ENCODE measurements at regions not wholly inside any gene's neighbourhood (a gene's known extent, or its start where the extent isn't known, plus 50 kb on each side); places are given as distances from the start of the nearest gene placed in this dataset.

DNA sequence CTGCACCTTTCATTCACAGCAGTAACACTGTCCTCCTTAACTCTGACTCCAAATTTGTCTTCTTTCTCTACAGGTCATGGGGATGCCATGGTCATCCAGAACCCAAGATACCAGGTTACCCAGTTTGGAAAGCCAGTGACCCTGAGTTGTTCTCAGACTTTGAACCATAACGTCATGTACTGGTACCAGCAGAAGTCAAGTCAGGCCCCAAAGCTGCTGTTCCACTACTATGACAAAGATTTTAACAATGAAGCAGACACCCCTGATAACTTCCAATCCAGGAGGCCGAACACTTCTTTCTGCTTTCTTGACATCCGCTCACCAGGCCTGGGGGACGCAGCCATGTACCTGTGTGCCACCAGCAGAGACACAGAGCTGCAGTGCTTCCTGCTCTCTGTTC, 156.2 kb upstream of the PRSS1 start:
- TF ChIP-seq, protein P1, sequence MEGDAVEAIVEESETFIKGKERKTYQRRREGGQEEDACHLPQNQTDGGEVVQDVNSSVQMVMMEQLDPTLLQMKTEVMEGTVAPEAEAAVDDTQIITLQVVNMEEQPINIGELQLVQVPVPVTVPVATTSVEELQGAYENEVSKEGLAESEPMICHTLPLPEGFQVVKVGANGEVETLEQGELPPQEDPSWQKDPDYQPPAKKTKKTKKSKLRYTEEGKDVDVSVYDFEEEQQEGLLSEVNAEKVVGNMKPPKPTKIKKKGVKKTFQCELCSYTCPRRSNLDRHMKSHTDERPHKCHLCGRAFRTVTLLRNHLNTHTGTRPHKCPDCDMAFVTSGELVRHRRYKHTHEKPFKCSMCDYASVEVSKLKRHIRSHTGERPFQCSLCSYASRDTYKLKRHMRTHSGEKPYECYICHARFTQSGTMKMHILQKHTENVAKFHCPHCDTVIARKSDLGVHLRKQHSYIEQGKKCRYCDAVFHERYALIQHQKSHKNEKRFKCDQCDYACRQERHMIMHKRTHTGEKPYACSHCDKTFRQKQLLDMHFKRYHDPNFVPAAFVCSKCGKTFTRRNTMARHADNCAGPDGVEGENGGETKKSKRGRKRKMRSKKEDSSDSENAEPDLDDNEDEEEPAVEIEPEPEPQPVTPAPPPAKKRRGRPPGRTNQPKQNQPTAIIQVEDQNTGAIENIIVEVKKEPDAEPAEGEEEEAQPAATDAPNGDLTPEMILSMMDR (conservative IDR thresholded peaks at IDR 0.05 in 1 of 2, IDR thresholded peaks at IDR 0.05 in 1 of 2; ENCODE audit: low read depth in 1 of 2, low read length in 2 of 2) = no peak
- no peak for TF ChIP-seq EZH2 (IDR thresholded peaks at IDR 0.05; ENCODE audit: low read length, missing control alignments)
- H3K4me2 ChIP-seq (ENCODE audit: extremely low read depth, insufficient read depth, low read length) = no peak overlapping the region
- no peak for DNase-seq (ENCODE audit: low read depth in 2 of 2)
- no peaks in the 10 kb centered on the region for H3K4me1 ChIP-seq (ENCODE audit: control insufficient read depth, extremely low read depth, insufficient read depth, low read length)
- no peaks in the 10 kb centered on the region for H4K20me1 ChIP-seq (ENCODE audit: control insufficient read depth, extremely low read depth, insufficient read depth, low read length)
- H3K4me3 ChIP-seq (replicated peaks in 1 of 4; ENCODE audit: control extremely low read depth in 1 of 4, insufficient read depth in 1 of 4, low read depth in 3 of 4, low read length in 4 of 4) = no peak overlapping the region
- no peak overlapping the region for H2AFZ ChIP-seq (ENCODE audit: low read length)
- no peaks in the 10 kb centered on the region for H3K9me3 ChIP-seq (ENCODE audit: control insufficient read depth, insufficient read depth, low read depth, low read length)
- no peaks in the 10 kb centered on the region for H3K27me3 ChIP-seq (ENCODE audit: control insufficient read depth, insufficient read depth, low read length)
- H3K36me3 ChIP-seq (ENCODE audit: control insufficient read depth, insufficient read depth, low read length) = no peaks in the 10 kb centered on the region
- no peaks in the 10 kb centered on the region for H3K79me2 ChIP-seq (ENCODE audit: control insufficient read depth, insufficient read depth, low read length)
- no peak overlapping the region for H3K27ac ChIP-seq (ENCODE audit: insufficient read depth, low read length)
- H3K9ac ChIP-seq (ENCODE audit: insufficient read depth, low read length) = no peak overlapping the region

DNA sequence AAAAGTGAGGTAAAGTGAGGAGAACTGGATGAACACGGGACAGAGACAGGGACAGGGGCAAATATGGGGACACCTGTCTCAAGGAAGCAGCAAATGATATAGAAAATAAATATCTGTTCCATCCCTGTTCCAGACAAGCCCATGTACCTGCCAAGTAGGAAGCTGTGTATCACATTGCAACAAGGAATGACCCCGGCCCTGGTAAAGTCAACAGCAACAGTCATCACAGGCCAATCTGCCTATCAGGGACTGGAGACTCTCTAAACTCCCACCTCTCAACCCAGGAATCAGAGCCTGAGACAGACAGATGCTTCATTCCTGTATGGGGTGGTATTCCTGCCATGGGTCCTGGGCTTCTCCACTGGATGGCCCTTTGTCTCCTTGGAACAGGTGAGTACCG, 156.6 kb upstream of the PRSS1 start:
- TF ChIP-seq EZH2 (IDR thresholded peaks at IDR 0.05; ENCODE audit: low read length, missing control alignments) = no peak
- H3K4me3 ChIP-seq (replicated peaks in 1 of 4; ENCODE audit: control extremely low read depth in 1 of 4, insufficient read depth in 1 of 4, low read depth in 3 of 4, low read length in 4 of 4) = no peak overlapping the region

DNA sequence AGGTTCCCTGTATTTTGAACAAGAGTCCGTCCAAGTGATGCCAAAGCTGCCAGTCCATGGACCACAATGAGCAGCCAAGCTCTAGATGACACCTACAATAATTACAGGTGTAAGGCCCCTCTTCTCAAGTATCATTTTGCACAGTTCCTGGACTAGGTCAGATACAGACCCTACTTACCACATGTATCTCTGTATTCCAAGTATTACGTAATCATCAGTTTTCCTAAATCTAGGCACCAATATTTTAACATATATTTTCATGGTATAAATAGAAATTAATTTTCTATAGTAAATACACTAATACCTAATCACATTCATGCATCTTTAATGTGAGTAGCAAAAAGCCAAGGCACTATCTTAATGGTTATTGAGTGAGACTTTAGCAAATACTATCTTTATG, 157.0 kb upstream of the PRSS1 start:
- TF ChIP-seq, protein P1 (conservative IDR thresholded peaks at IDR 0.05 in 1 of 2, IDR thresholded peaks at IDR 0.05 in 1 of 2; ENCODE audit: low read depth in 1 of 2, low read length in 2 of 2) = no peak
- TF ChIP-seq EZH2 (IDR thresholded peaks at IDR 0.05; ENCODE audit: low read length, missing control alignments) = no peak
- H3K4me1 ChIP-seq (ENCODE audit: control insufficient read depth, extremely low read depth, insufficient read depth, low read length) = no peaks in the 10 kb centered on the region
- H4K20me1 ChIP-seq (ENCODE audit: control insufficient read depth, extremely low read depth, insufficient read depth, low read length) = no peaks in the 10 kb centered on the region
- no peak overlapping the region for H3K27ac ChIP-seq (ENCODE audit: insufficient read depth, low read length)
- no peaks in the 10 kb centered on the region for H3K36me3 ChIP-seq (ENCODE audit: control insufficient read depth, insufficient read depth, low read length)
- no peaks in the 10 kb centered on the region for H3K27me3 ChIP-seq (ENCODE audit: control insufficient read depth, insufficient read depth, low read length)
- no peak overlapping the region for H3K4me2 ChIP-seq (ENCODE audit: extremely low read depth, insufficient read depth, low read length)
- no peak overlapping the region for H3K4me3 ChIP-seq (replicated peaks in 1 of 4; ENCODE audit: control extremely low read depth in 1 of 4, insufficient read depth in 1 of 4, low read depth in 3 of 4, low read length in 4 of 4)
- H3K9ac ChIP-seq (ENCODE audit: insufficient read depth, low read length) = no peak overlapping the region
- H3K9me3 ChIP-seq (ENCODE audit: control insufficient read depth, insufficient read depth, low read depth, low read length) = no peaks in the 10 kb centered on the region
- H2AFZ ChIP-seq (ENCODE audit: low read length) = no peak overlapping the region
- no peaks in the 10 kb centered on the region for H3K79me2 ChIP-seq (ENCODE audit: control insufficient read depth, insufficient read depth, low read length)
- DNase-seq (ENCODE audit: low read depth in 2 of 2) = no peak

More for the DNA sequence above, 156.6 kb upstream of the PRSS1 start:
- H3K27me3 ChIP-seq (ENCODE audit: control insufficient read depth, insufficient read depth, low read length) = no peaks in the 10 kb centered on the region
- no peak overlapping the region for H3K9ac ChIP-seq (ENCODE audit: insufficient read depth, low read length)
- no peak for DNase-seq (ENCODE audit: low read depth in 2 of 2)
- H3K4me2 ChIP-seq (ENCODE audit: extremely low read depth, insufficient read depth, low read length) = no peak overlapping the region
- no peaks in the 10 kb centered on the region for H3K79me2 ChIP-seq (ENCODE audit: control insufficient read depth, insufficient read depth, low read length)
- H3K36me3 ChIP-seq (ENCODE audit: control insufficient read depth, insufficient read depth, low read length) = no peaks in the 10 kb centered on the region
- no peaks in the 10 kb centered on the region for H3K4me1 ChIP-seq (ENCODE audit: control insufficient read depth, extremely low read depth, insufficient read depth, low read length)
- H3K27ac ChIP-seq (ENCODE audit: insufficient read depth, low read length) = no peak overlapping the region
- H2AFZ ChIP-seq (ENCODE audit: low read length) = no peak overlapping the region
- no peaks in the 10 kb centered on the region for H4K20me1 ChIP-seq (ENCODE audit: control insufficient read depth, extremely low read depth, insufficient read depth, low read length)
- H3K9me3 ChIP-seq (ENCODE audit: control insufficient read depth, insufficient read depth, low read depth, low read length) = no peaks in the 10 kb centered on the region
